Upper lobe of left lung (tissue), 4 donors: ENCODE measurements at regions not wholly inside any gene's neighbourhood (a gene's known extent, or its start where the extent isn't known, plus 50 kb on each side); places are given as distances from the start of the nearest gene placed in this dataset.

ENCODE experiments used
- EP300 ChIP-seq, 4 donors: sonication (generic); formaldehyde crosslinking; IDR thresholded peaks; one replicate each; pipeline ENCODE4 v1.5.1; 2017; ENCODE audit warnings: antibody characterized with exemption in 4 of 4, control low read depth in 2 of 4
- POLR2A ChIP-seq, 4 donors: fragments of 450-650 bp; IDR thresholded peaks; one replicate each; pipeline ENCODE4 v1.5.1; 2016 to 2017; ENCODE audit warnings: antibody characterized with exemption in 4 of 4, mild to moderate bottlenecking in 2 of 4
- POLR2AphosphoS5 ChIP-seq, 2 donors: sonication (generic); formaldehyde crosslinking; IDR thresholded peaks; one replicate each; pipeline ENCODE4 v1.5.1; 2017; ENCODE audit warnings: antibody characterized with exemption in 2 of 2
- TF ChIP-seq, protein P1 (sequence below), 6 experiments: fragments of 450-650 bp in 4 of 6; fragments of 200-600 bp in 2 of 6; sonication (generic) in 2 of 6; IDR thresholded peaks; one replicate each; pipeline ENCODE4 v1.5.1; 2016 to 2019; ENCODE audit warnings: antibody characterized with exemption in 6 of 6

DNA sequence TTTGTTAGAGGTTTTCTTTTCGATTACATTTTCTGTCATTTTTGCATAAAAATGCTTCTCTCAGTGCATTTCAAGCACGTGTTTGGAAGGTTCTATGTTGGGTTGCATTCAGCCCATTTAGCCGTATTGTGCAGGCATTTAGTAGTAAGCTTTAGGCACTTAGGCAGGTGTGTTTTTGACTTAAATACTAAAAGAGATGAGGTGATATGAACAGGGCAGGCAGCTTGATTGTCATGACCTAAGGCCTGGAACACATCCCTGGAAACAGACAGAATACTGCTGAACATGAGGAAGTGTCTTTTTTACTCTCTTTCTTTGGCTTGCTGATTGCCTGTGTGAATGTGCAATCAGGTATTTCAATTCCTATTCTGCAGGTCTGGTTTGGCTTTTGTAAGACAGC, 610.5 kb upstream of the MAN1A1 start:
- TF ChIP-seq EP300 (IDR thresholded peaks at IDR 0.05) = no peak
- TF ChIP-seq, protein P1, sequence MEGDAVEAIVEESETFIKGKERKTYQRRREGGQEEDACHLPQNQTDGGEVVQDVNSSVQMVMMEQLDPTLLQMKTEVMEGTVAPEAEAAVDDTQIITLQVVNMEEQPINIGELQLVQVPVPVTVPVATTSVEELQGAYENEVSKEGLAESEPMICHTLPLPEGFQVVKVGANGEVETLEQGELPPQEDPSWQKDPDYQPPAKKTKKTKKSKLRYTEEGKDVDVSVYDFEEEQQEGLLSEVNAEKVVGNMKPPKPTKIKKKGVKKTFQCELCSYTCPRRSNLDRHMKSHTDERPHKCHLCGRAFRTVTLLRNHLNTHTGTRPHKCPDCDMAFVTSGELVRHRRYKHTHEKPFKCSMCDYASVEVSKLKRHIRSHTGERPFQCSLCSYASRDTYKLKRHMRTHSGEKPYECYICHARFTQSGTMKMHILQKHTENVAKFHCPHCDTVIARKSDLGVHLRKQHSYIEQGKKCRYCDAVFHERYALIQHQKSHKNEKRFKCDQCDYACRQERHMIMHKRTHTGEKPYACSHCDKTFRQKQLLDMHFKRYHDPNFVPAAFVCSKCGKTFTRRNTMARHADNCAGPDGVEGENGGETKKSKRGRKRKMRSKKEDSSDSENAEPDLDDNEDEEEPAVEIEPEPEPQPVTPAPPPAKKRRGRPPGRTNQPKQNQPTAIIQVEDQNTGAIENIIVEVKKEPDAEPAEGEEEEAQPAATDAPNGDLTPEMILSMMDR (IDR thresholded peaks at IDR 0.05) = no peak
- TF ChIP-seq POLR2A (IDR thresholded peaks at IDR 0.05) = no peak
- TF ChIP-seq POLR2AphosphoS5 (IDR thresholded peaks at IDR 0.05) = no peak
